HL-60 (cell line): ENCODE measurements at regions not wholly inside any gene's neighbourhood (a gene's known extent, or its start where the extent isn't known, plus 50 kb on each side); places are given as distances from the start of the nearest gene placed in this dataset.
"Not testable (repeated sequence)": the region's sequence is repeated elsewhere in the genome, so short reads cannot be mapped to it uniquely, and the experiment has no call there.

Experiments
- CTCF ChIP-seq: IDR thresholded peaks from one replicate; pipeline ENCODE4 v1.5.1; 2011; ENCODE audit warnings: low read length, control low read depth, inconsistent platforms; ENCODE audit not compliant: insufficient read depth
- GABPA ChIP-seq: IDR thresholded peaks from 2 replicates; pipeline ENCODE4 v1.6.1; 2012; ENCODE audit warnings: low read depth

- TF ChIP-seq CTCF, GABPA: not testable (repeated sequence)
Observed at GRCh38 chr3:4167230-4167629, 135.9 kb upstream of the SETMAR start.
